ENCODE measurements at regions not wholly inside any gene's neighbourhood (a gene's known extent, or its start where the extent isn't known, plus 50 kb on each side); places are given as distances from the start of the nearest gene placed in this dataset.

DNA sequence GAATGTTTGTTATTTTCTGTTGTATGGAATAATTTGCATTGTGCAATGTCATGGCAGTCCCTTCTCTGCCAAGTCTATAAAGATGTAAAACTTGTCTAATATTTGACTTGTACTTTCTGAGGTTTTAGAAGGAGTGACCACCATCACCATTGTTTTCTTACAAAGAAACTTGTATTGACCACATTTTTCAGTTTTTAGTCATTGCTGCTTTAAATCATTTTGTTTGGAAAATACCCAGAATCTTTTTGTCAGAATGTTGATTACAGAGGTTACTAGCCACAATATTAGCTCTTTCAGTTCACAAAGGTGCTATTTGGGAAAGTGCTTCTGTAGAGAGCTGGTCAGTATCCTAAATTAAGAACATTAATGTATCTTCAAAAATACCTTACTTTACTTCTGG is 532.4 kb upstream of the GBE1 start:
- Histone ChIP-seq H3K27me3 (no peaks in the 10 kb centered on the region), H3K9me3 (no peaks in the 10 kb centered on the region), H3K4me1 (no peaks in the 10 kb centered on the region), H3K36me3 (no peaks in the 10 kb centered on the region), H3K4me2 (no peak overlapping the region), H4K20me1 (no peaks in the 10 kb centered on the region), H3K4me3 (no peak overlapping the region), H3K9ac (no peak overlapping the region), H3K27ac (no peak overlapping the region)
- TF ChIP-seq Cebpa-rat (IDR thresholded peaks at IDR 0.05), result no peak

DNA sequence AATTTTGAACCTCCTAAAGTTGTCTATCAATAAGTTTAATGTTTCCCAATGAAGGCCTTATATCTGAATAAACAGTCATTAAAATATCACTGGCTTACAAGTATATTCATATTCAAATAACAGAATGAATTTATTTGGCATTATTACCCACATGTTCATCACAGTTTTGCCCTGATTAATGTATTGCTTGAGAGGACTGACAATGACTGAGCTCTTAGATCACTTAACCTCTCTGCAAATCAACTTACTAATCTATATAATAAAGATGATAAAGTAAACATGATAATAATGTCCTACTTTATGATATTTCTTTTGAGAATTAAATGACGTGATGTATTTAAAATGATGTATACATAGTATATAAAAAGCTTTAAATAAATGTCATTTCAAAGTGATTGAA is 532.0 kb upstream of the GBE1 start:
- Histone ChIP-seq H3K36me3 (no peaks in the 10 kb centered on the region), H3K4me3 (no peak overlapping the region), H3K9ac (no peak overlapping the region), H3K4me2 (no peak overlapping the region), H3K27me3 (no peaks in the 10 kb centered on the region), H3K27ac (no peak overlapping the region), H3K9me3 (no peaks in the 10 kb centered on the region), H3K4me1 (no peaks in the 10 kb centered on the region), H4K20me1 (no peaks in the 10 kb centered on the region)
- TF ChIP-seq Cebpa-rat (IDR thresholded peaks at IDR 0.05), result no peak

DNA sequence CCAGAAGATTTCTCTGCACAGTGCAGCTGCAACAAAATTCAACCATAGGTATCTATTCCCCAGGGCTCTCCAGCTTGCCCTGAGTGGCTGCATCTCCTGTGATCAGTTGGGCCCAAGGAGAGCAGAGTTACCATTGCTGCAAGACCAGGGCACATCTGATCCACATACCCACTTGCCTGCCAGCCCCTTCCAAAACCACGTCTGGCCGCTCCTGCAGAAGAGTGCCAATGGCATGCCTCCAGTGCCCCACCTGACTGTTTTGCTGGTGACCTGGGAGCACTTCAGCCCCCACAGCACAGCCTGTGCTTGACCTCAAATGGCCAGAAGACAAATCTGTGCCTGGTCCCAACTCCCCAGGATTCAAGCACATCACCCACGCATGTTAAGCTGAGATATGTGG is 526.1 kb upstream of the GBE1 start:
- no peaks in the 10 kb centered on the region for H3K36me3 ChIP-seq
- H4K20me1 ChIP-seq, result no peaks in the 10 kb centered on the region
- no peaks in the 10 kb centered on the region for H3K9me3 ChIP-seq
- H3K4me3 ChIP-seq, result no peak overlapping the region
- no peaks in the 10 kb centered on the region for H3K4me1 ChIP-seq
- no peak for TF ChIP-seq Cebpa-rat (IDR thresholded peaks at IDR 0.05)
- no peak overlapping the region for H3K9ac ChIP-seq
- no peaks in the 10 kb centered on the region for H3K27me3 ChIP-seq
- no peak overlapping the region for H3K4me2 ChIP-seq
- no peak overlapping the region for H3K27ac ChIP-seq

DNA sequence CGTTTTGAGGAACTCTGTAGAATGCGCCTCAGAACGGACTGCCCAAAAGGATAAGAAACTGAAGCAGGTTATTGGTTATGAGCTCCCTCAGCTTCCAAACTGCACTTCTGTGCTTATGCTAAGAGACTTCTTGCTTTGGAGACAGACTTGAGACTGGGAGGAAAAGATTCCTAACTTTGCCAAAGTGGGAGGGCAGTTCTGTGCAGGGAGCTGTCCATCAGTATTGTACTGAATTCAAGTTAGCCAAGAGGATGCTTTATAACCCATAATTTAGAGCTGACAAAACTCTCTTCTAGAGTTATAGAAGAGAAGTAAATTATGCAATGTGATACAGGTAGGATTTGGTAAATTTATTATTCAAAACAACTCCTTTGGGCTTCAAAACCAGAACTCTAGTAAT is 519.8 kb upstream of the GBE1 start:
- H3K36me3 ChIP-seq, result no peaks in the 10 kb centered on the region
- H3K9ac ChIP-seq, result no peak overlapping the region
- no peak for TF ChIP-seq Cebpa-rat (IDR thresholded peaks at IDR 0.05)
- no peaks in the 10 kb centered on the region for H3K27me3 ChIP-seq
- H3K4me2 ChIP-seq, result no peak overlapping the region
- no peaks in the 10 kb centered on the region for H3K9me3 ChIP-seq
- H4K20me1 ChIP-seq, result no peaks in the 10 kb centered on the region
- H3K4me3 ChIP-seq, result no peak overlapping the region
- H3K27ac ChIP-seq, result no peak overlapping the region
- no peaks in the 10 kb centered on the region for H3K4me1 ChIP-seq

DNA sequence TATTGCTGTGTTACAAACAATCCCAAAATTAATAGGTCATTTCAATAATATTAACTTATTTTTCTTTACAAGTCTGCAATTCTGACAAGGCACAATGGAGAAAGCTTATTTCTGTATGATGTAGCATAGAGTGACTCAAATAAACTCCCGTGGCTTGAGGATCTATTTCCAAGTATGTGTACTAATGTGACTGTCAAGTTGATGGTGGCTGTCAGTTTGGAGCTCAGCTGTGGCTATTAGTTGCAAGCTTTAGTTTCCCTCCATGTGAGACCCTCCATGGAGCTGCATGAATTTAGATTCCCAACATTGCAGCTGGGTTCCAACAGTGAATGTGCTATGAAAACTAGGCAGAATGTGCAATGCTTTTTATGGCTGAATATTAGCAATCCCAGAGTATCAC is 515.5 kb upstream of the GBE1 start:
- Histone ChIP-seq H3K27me3 (no peaks in the 10 kb centered on the region), H3K4me1 (no peaks in the 10 kb centered on the region), H3K4me2 (no peak overlapping the region), H4K20me1 (no peaks in the 10 kb centered on the region), H3K36me3 (no peaks in the 10 kb centered on the region), H3K9me3 (no peaks in the 10 kb centered on the region), H3K27ac (no peak overlapping the region), H3K4me3 (no peak overlapping the region), H3K9ac (no peak overlapping the region)
- no peak for TF ChIP-seq Cebpa-rat (IDR thresholded peaks at IDR 0.05)

DNA sequence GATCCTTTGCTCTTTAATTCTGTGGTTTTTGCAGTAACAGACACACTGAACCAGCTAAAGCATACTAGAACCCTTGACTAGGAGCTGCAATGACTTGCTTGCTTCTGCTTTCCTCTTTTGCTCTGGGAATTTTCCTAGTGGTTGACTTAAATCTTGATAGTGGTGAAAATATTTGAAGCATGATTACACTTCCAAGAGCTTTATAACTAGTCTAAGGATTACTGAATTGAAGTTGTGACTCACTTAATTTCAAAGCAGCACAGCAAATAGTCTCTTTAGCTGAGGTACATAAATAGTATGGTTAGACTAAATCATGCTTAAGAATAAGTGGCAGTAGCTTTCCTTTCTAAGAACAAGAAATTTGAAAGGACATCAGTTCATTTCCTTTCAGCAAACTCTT is 513.5 kb upstream of the GBE1 start:
- H3K4me2 ChIP-seq, result no peak overlapping the region
- no peak overlapping the region for H3K27ac ChIP-seq
- no peaks in the 10 kb centered on the region for H4K20me1 ChIP-seq
- H3K9ac ChIP-seq, result no peak overlapping the region
- no peaks in the 10 kb centered on the region for H3K4me1 ChIP-seq
- no peak overlapping the region for H3K4me3 ChIP-seq
- H3K36me3 ChIP-seq, result no peaks in the 10 kb centered on the region
- no peaks in the 10 kb centered on the region for H3K9me3 ChIP-seq
- no peaks in the 10 kb centered on the region for H3K27me3 ChIP-seq
- TF ChIP-seq Cebpa-rat (IDR thresholded peaks at IDR 0.05), result no peak

DNA sequence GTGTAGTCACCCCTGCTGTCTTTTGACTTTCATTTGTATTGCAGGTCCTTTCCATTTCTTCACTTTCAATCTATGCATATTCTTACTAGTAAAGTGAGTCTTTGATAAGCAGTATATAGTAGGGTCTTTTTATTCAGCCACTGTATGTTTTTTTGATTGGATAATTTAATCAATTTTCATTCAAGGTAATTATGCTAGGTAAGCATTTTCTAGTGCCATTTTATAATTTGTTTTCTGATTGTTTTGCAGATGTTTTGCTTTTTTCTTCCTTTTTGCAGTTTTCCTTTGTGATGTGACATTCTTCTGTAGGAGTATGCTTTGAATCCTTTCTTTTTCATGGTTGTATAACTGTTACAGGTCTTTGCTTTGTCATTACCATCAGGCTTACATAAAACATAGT is 504.3 kb upstream of the GBE1 start:
- H4K20me1 ChIP-seq, result no peaks in the 10 kb centered on the region
- no peaks in the 10 kb centered on the region for H3K27me3 ChIP-seq
- H3K36me3 ChIP-seq, result no peaks in the 10 kb centered on the region
- no peak for TF ChIP-seq Cebpa-rat (IDR thresholded peaks at IDR 0.05)
- no peak overlapping the region for H3K4me3 ChIP-seq
- H3K9me3 ChIP-seq, result no peaks in the 10 kb centered on the region
- no peaks in the 10 kb centered on the region for H3K4me1 ChIP-seq
- H3K4me2 ChIP-seq, result no peak overlapping the region
- no peak overlapping the region for H3K9ac ChIP-seq
- no peak overlapping the region for H3K27ac ChIP-seq

DNA sequence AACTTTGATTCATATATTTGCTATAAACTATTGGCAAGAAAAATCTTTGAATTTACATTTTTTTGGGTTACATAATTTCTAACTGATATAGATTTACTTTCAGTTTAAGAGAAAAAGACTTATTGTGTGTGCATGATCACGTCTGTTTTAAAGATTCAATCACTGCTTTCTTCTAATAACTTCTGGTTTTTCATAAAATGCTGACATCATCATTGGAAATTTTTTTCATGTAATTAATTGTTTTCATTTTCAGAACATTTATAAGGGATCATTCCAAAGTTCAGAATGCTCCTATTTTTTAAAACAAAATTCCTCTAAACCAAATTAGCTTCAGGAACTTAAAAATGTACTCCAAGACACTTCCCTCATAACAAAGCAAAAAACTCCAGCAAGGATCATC is 500.7 kb upstream of the GBE1 start:
- no peak overlapping the region for H3K9ac ChIP-seq
- TF ChIP-seq Cebpa-rat (IDR thresholded peaks at IDR 0.05), result no peak
- no peaks in the 10 kb centered on the region for H3K4me1 ChIP-seq
- H3K36me3 ChIP-seq, result no peaks in the 10 kb centered on the region
- H3K4me2 ChIP-seq, result no peak overlapping the region
- no peak overlapping the region for H3K4me3 ChIP-seq
- no peaks in the 10 kb centered on the region for H3K9me3 ChIP-seq
- H4K20me1 ChIP-seq, result no peaks in the 10 kb centered on the region
- no peak overlapping the region for H3K27ac ChIP-seq
- H3K27me3 ChIP-seq, result no peaks in the 10 kb centered on the region

DNA sequence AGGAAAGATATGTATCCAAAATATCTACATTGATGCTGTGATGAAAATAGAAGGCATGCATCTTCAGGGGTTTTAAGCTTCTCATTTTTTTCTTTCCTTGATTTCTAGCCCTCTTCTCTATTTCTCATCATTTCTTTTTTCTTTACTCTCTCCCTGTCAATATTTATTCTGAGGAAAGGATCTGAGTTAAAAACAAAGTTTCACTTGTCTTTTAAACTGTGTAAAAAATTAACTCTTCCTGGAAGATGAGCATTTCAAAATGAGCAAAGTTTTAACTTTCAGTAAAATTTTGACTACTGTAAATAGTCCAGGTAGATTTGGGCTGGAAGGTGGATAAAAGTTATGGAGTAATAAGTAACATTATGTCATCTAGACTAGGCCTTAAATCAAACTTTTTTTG is 500.2 kb upstream of the GBE1 start:
- H3K4me3 ChIP-seq, result no peak overlapping the region

DNA sequence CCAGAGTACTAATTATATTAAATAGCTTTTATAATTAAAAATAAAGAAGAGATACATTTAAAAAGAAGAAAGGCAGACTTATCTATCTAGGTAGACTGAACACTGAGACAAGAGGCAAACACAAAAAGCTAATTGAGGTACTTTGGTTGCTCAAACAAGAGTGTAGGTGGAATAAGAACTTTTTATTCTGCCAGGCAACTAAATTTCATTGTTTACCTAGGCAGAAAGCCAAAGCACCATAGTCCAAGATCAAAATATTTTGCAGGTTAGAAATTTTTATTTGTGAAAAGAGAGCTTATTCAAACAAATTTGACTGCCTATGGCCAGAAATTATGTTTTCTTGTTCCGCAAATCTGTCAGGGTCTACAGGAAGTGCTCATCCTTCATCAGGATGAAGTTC is 499.6 kb upstream of the GBE1 start:
- Histone ChIP-seq H3K27me3 (no peaks in the 10 kb centered on the region), H3K9me3 (no peaks in the 10 kb centered on the region)
- no peak for TF ChIP-seq Cebpa-rat (IDR thresholded peaks at IDR 0.05)

More for the DNA sequence above, 500.2 kb upstream of the GBE1 start:
- Histone ChIP-seq H3K27ac (no peak overlapping the region), H3K36me3 (no peaks in the 10 kb centered on the region), H3K9ac (no peak overlapping the region), H3K9me3 (no peaks in the 10 kb centered on the region), H3K4me1 (no peaks in the 10 kb centered on the region), H3K4me2 (no peak overlapping the region), H3K27me3 (no peaks in the 10 kb centered on the region), H4K20me1 (no peaks in the 10 kb centered on the region)
- no peak for TF ChIP-seq Cebpa-rat (IDR thresholded peaks at IDR 0.05)

DNA sequence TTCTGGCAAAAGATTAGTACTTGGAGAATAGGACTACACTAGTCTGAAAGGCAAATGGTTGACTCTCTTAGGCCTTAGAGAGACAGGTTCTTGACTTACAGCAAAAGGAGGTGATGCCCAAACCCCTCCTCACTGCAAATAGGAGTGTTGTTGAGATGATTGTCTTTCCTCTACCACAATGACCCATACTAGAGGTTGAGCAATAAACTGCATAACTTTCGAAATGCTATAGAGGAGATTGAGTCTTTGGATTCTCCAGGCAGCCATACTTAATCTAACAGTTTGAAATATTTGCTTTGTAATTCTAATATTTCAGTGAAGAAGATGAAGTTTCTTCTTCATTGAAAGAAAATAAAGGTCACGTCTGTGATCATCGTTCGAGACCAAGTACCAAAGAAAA is 498.5 kb upstream of the GBE1 start:
- H3K4me1 ChIP-seq, result no peaks in the 10 kb centered on the region
- H3K27me3 ChIP-seq, result no peaks in the 10 kb centered on the region
- no peak overlapping the region for H3K4me3 ChIP-seq
- H3K4me2 ChIP-seq, result no peak overlapping the region
- no peak overlapping the region for H3K27ac ChIP-seq
- H3K9me3 ChIP-seq, result no peaks in the 10 kb centered on the region
- no peaks in the 10 kb centered on the region for H3K36me3 ChIP-seq
- no peaks in the 10 kb centered on the region for H4K20me1 ChIP-seq
- TF ChIP-seq Cebpa-rat (IDR thresholded peaks at IDR 0.05), result no peak
- H3K9ac ChIP-seq, result no peak overlapping the region

More for the DNA sequence above, 499.6 kb upstream of the GBE1 start:
- Histone ChIP-seq H3K4me2 (no peak overlapping the region), H3K4me1 (no peaks in the 10 kb centered on the region), H3K4me3 (no peak overlapping the region), H4K20me1 (no peaks in the 10 kb centered on the region), H3K36me3 (no peaks in the 10 kb centered on the region), H3K27ac (no peak overlapping the region), H3K9ac (no peak overlapping the region)
